ENCODE measurements at regions not wholly inside any gene's neighbourhood (a gene's known extent, or its start where the extent isn't known, plus 50 kb on each side); places are given as distances from the start of the nearest gene placed in this dataset.

GRCh38 chr6:14431385-14432330, 314.1 kb downstream of the CD83 start:
- no peak for TF ChIP-seq CTCF (tag by site-specific recombination; IDR thresholded peaks at IDR 0.05)
- no peak for TF ChIP-seq ZNF138 (tag by site-specific recombination; IDR thresholded peaks at IDR 0.05; ENCODE audit: borderline replicate concordance)
- TF ChIP-seq KLF16 (tag by site-specific recombination; IDR thresholded peaks at IDR 0.05) = no peak
- no peak for TF ChIP-seq ZNF311 (tag by site-specific recombination; IDR thresholded peaks at IDR 0.05; ENCODE audit: borderline replicate concordance)
